Fibroblast of pulmonary artery (primary cell): ENCODE measurements at regions not wholly inside any gene's neighbourhood (a gene's known extent, or its start where the extent isn't known, plus 50 kb on each side); places are given as distances from the start of the nearest gene placed in this dataset.

ENCODE experiments used
- DNase-seq: peaks from one replicate; pipeline ENCODE4 v3.0.0-alpha.2; 2010; ENCODE audit warnings: low read depth
- H3K4me3 ChIP-seq: replicated peaks from 2 replicates; pipeline ENCODE4 v1.5.1; 2011; ENCODE audit warnings: low read depth, mild to moderate bottlenecking, control low read depth, low read length, moderate library complexity
- CTCF ChIP-seq: IDR thresholded peaks from 2 replicates; pipeline ENCODE4 v1.5.1; 2011; ENCODE audit warnings: mild to moderate bottlenecking, control low read depth, low read length, inconsistent platforms; ENCODE audit errors: missing control alignments

GRCh38 chr15:69542028-69542427 lies 89.4 kb downstream of the RPLP1 start:
- no peak for DNase-seq
- no peak overlapping the region for H3K4me3 ChIP-seq
- TF ChIP-seq CTCF: no peak

GRCh38 chr15:69543681-69544364 lies 91.2 kb downstream of the RPLP1 start:
- TF ChIP-seq CTCF: no peak

GRCh38 chr15:69544365-69545113 lies 91.9 kb downstream of the RPLP1 start:
- no peak for DNase-seq
- no peak overlapping the region for H3K4me3 ChIP-seq
- TF ChIP-seq CTCF: no peak

More at GRCh38 chr15:69543681-69544364, 91.2 kb downstream of the RPLP1 start:
- no peak for DNase-seq
- H3K4me3 ChIP-seq: no peak overlapping the region

GRCh38 chr15:69546182-69546581 lies 93.6 kb downstream of the RPLP1 start:
- no peak for TF ChIP-seq CTCF

GRCh38 chr15:69548395-69549180 lies 96.0 kb downstream of the RPLP1 start:
- DNase-seq: no peak
- no peak for TF ChIP-seq CTCF
- no peak overlapping the region for H3K4me3 ChIP-seq

More at GRCh38 chr15:69546182-69546581, 93.6 kb downstream of the RPLP1 start:
- no peak overlapping the region for H3K4me3 ChIP-seq
- DNase-seq: no peak

- no peak for TF ChIP-seq CTCF
- DNase-seq: no peak
- no peak overlapping the region for H3K4me3 ChIP-seq
Observed at GRCh38 chr15:69551391-69552056, 98.9 kb downstream of the RPLP1 start.
